Stimulated activated CD4-positive, alpha-beta T cell treated with anti-CD3 and anti-CD28 coated beads, TNF-alpha, amount 100 ng/mL, for 4 hours (primary cell): ENCODE measurements at regions not wholly inside any gene's neighbourhood (a gene's known extent, or its start where the extent isn't known, plus 50 kb on each side); places are given as distances from the start of the nearest gene placed in this dataset.
"Not testable (repeated sequence)": the region's sequence is repeated elsewhere in the genome, so short reads cannot be mapped to it uniquely, and the experiment has no call there.

Source experiments
- DNase-seq, 3 experiments: peaks; one replicate each; pipeline ENCODE4 v3.0.0-alpha.2; 2020; ENCODE audit warnings: low read depth in 3 of 3

DNA sequence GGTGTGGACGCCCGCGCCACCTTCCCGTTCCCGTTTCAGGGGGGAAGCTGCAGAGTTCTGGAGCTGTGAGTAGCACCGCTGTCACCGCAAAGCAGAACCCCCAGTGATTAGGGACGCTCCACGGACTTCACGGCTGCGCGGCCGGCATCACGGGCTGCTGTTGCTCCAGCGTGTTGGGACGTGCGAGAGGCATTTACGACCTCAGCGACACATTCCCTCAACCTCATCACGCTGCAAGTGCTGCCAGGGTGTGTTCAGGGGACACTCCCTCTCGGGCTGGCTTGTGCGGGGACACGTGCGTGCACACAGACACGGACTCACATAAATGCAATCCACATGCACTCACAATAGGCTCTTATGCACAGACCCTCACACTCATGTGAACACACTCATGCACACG is 187.9 kb downstream of the NPIPB11 start:
- not testable (repeated sequence) for DNase-seq

- DNase-seq: not testable (repeated sequence)
Measured at GRCh38 chr16:29218171-29218570, 188.3 kb downstream of the NPIPB11 start.

DNA sequence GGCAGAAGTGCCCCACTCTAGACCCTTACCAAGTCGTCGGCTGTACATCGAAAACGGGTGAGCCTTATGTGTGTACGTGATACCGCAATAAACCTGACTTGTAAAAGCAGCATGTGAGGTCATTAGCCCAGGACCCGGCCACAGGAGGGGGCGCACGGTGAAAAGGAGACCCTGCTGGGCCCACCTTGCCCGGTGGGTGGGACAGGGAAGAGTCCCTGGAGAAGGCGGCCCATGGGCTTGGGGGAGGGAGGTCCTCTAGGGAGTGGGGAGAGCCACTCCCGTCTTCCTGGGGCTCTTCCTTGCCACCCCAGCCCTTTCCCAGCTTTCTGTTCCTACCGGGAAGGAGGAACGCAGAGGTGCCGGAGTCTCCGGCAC is 188.8 kb downstream of the NPIPB11 start:
- DNase-seq: not testable (repeated sequence)

GRCh38 chr16:29217104-29217751 is 189.3 kb downstream of the NPIPB11 start:
- not testable (repeated sequence) for DNase-seq

DNA sequence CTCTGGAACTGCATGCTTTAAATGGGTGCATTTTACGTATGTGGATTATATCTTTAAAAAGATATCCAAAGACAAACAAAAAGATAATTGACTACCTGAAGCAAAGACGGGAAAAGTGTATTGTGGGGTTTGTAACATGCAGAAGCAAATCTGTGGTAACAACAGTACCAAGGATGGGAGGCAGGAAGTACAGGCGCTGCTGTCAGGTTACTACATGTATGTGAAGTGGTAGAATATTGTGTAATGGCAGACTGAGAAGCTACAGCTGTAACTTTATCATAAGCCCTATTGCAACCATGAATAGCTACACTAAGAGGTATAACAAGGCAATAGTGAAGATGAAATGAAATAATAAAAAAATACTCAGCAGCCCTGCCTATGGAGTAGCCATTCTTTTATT is 192.7 kb downstream of the NPIPB11 start:
- DNase-seq: not testable (repeated sequence)

DNA sequence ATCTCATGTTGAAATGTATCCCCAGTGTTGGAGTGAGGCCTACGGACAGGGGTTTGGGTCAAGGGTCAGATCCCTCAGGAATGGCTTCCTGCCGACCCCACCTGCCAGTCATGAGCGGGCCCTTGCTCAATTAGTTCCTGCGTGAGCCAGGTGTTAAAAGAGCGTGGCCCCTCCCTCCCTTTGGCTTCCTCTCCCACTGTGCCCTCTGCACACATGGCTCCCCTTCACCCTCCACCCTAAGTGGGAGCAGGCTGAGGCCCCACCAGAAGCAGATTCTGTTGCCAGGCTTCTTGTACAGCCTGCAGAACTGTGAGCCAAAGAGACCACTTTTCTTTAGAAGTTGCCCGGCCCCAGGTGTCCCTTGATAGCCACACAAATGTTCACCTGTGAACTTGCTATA is 193.3 kb downstream of the NPIPB11 start:
- not testable (repeated sequence) for DNase-seq

GRCh38 chr16:29212084-29213027 is 194.2 kb downstream of the NPIPB11 start:
- DNase-seq: not testable (repeated sequence)

- DNase-seq: not testable (repeated sequence)
Measured at GRCh38 chr16:29211456-29211855, 195.1 kb downstream of the NPIPB11 start.

DNA sequence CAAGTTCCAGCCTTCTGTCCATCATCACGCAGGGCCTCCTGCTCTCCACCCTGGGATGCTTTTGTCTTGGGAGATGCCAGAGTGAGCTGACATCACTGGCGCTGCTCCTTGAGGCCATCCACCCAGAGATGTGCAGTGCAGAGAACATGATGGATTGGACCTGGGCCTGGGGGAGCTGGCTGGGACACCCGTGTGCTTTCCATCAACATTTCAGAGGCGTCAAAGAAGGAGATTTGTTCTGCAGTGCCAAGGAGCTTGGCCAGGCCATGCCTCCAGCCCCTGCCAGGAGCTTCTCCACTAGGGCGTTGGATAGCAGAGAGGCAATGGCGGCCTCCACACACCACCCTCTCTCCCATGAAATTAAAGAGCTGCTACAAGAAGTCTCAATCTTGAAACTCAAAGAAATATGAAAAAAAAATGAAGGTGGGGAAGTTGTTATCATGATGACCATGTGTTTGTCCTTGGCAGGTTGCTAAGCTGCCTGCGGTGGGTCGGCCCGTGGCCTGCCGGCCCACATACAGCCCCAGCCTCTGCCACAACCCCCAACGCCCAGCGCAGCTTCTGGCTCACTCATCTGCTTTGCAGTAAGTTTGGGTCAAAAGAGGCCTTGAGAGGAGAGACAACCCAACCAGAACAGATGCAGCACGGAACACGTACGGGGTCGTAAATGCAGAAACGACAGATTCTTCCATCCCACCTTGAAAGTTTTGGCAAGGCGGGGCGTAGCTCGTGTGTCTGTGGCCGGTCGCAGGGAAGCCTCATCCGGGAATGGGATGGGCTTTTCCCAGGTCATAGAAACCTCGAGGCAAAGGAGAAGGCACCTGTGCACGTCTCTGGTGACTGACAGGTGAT is 196.0 kb downstream of the NPIPB11 start:
- not testable (repeated sequence) for DNase-seq

GRCh38 chr16:29206120-29206519 is 200.4 kb downstream of the NPIPB11 start:
- DNase-seq: not testable (repeated sequence)

DNA sequence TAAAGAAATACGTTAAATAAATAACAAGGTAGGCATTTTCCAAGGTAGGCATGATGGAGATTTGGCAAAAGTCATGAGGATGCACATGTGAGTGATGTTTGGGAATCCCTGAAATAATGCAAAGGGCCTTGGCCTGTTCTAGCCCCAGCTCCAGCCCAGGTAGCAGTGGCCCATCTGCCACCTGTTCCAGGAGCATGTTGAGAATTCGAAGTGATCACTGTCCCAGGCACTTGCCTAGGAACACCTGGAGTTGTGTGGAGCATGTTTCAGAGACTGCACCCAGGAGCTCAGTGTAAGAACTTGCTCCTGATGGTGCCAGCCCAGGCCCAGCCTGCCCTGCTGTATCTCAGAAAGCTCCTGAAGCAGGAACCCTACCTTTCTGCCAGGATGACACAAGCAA is 201.4 kb downstream of the NPIPB11 start:
- not testable (repeated sequence) for DNase-seq

GRCh38 chr16:29204806-29205135 is 201.7 kb downstream of the NPIPB11 start:
- no peak for DNase-seq

GRCh38 chr16:29203933-29204805 is 202.3 kb downstream of the NPIPB11 start:
- DNase-seq: not testable (repeated sequence)

DNA sequence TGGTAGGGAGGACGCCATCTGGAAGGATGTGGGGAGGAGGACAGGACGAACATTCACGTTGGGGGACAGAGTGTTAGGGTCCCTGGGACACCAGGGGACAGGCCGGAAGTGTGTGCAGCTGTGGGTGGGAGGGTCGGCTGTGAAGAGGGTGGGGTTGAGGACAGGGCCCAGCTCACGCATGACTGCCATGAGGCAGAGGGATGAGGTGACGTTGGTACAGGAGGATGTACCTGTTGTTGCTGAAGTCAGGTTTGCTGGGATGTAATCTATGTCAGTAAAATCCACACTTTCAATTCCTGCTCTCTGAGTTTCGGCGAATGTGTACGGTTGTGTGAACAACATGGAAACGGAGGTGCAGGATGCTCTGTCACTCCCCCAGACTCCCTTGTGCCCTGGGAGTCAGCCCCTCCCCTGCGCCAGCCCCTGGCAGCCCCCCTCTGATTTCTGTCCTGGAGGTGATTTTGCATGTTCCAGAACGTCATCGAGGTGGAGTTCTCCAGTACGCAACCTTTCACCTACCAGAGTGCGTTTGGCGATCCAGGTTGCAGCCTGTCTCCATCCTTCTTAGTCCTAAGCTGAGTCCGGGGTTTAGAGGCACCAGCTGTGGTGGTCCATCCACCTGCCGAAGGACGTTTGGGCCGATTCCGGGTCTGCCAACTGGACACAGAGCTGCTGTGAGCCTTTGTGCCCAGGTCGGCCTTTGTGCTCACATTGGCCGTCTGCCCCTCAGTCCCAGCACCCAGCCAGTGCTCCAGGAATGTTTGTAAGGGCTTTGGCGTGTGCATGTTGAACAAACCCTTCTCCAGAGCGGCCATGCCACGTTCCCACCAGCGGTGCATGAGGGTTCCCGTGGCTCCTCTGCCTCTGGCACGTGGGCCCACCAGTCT is 203.2 kb downstream of the NPIPB11 start:
- not testable (repeated sequence) for DNase-seq

GRCh38 chr16:29202642-29203041 is 203.9 kb downstream of the NPIPB11 start:
- not testable (repeated sequence) for DNase-seq

DNA sequence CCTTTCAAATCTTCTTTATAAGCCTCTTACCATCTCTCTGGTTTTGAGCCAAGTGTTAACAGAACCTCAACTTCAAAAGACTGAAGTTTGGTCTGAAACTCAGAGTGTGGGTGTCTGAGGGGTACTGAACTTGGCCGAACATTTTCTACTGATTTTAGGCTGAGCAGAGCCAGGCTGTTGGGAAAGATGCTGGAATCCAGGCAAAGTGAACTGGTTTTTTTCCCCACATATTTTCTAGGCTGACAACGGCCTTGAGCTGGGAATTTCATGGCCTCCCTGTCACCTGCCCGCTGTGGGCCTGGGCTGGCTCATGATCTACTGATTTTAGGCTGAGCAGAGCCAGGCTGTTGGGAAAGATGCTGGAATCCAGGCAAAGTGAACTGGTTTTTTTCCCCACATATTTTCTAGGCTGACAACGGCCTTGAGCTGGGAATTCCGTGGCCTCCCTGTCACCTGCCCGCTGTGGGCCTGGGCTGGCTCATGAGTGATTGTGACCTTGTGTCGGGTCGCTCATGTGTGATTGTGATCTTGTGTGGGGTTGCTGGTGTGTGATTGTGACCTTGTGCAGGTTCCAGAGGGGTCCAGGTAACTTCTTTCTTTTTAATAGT is 204.4 kb downstream of the NPIPB11 start:
- not testable (repeated sequence) for DNase-seq

- DNase-seq: not testable (repeated sequence)
Measured at GRCh38 chr16:29201296-29202024, 205.1 kb downstream of the NPIPB11 start.

- not testable (repeated sequence) for DNase-seq
Measured at GRCh38 chr16:29200681-29201080, 205.8 kb downstream of the NPIPB11 start.

DNA sequence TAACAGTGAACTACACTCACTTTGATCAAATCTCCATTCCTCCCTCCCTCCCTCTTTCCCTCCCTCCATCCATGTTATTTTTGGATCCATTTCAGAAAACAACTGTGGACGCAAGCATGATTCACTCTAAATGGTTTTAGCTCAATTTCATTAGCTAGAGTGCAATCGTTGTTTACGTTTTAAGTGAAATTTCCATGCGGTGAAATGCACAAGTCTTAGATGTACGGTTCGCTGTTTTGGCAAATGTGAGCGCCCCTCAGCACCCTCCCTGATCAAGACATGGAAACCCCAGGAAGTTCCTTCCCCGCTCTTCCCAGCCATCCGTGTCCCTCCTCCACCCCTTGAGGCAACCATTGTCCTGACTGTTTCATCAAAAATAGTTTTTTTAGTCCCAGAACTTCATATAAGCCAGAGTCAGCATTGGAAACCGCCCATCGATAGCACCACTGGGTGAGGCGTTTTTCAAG is 206.3 kb downstream of the NPIPB11 start:
- not testable (repeated sequence) for DNase-seq
